Trophoblast cell (in vitro differentiated cells and primary cell): ENCODE measurements at regions not wholly inside any gene's neighbourhood (a gene's known extent, or its start where the extent isn't known, plus 50 kb on each side); places are given as distances from the start of the nearest gene placed in this dataset.

Source experiments
- DNase-seq, 2 donors: peaks; one replicate each; pipeline ENCODE4 v3.0.0-alpha.2; 2016
- H2AFZ ChIP-seq: 2 replicates; pipeline ENCODE4 v1.6.1; 2013; ENCODE audit warnings: low read length, moderate library complexity, mild to moderate bottlenecking; ENCODE audit not compliant: insufficient read depth, poor library complexity
- H2AK5ac ChIP-seq: 2 replicates; pipeline ENCODE4 v1.6.1; 2013; ENCODE audit warnings: mild to moderate bottlenecking, low read length
- H2BK120ac ChIP-seq: 2 replicates; pipeline ENCODE4 v1.6.1; 2013; ENCODE audit warnings: low read length, mild to moderate bottlenecking, moderate library complexity; ENCODE audit not compliant: insufficient read depth, poor library complexity
- H2BK12ac ChIP-seq: 2 replicates; pipeline ENCODE4 v1.6.1; 2013; ENCODE audit warnings: mild to moderate bottlenecking, low read length, moderate library complexity
- H2BK5ac ChIP-seq: 2 replicates; pipeline ENCODE4 v1.6.1; 2013; ENCODE audit warnings: low read length, low read depth, moderate library complexity, mild to moderate bottlenecking; ENCODE audit not compliant: poor library complexity
- H3K14ac ChIP-seq: 2 replicates; pipeline ENCODE4 v1.6.1; 2013; ENCODE audit warnings: mild to moderate bottlenecking, low read length
- H3K18ac ChIP-seq: 2 replicates; pipeline ENCODE4 v1.6.1; 2013; ENCODE audit warnings: mild to moderate bottlenecking, low read length
- H3K23ac ChIP-seq: 2 replicates; pipeline ENCODE4 v1.6.1; 2013; ENCODE audit warnings: low read length
- H3K27ac ChIP-seq: 2 replicates; pipeline ENCODE4 v1.5.1; 2013; ENCODE audit warnings: low read depth, mild to moderate bottlenecking, inconsistent platforms, low read length, moderate library complexity
- H3K27me3 ChIP-seq: 2 replicates; pipeline ENCODE4 v1.6.1; 2013; ENCODE audit warnings: inconsistent platforms, mild to moderate bottlenecking, low read length, moderate library complexity; ENCODE audit not compliant: insufficient read depth
- H3K36me3 ChIP-seq, 2 experiments: 1 replicate in 1 of 2; 2 replicates in 1 of 2; pipeline ENCODE4 v1.6.1; 2013; ENCODE audit warnings: low read length in 2 of 2, mild to moderate bottlenecking in 2 of 2, moderate library complexity in 1 of 2; ENCODE audit not compliant: insufficient read depth in 2 of 2, control insufficient read depth in 1 of 2
- H3K4ac ChIP-seq: 2 replicates; pipeline ENCODE4 v1.6.1; 2013; ENCODE audit warnings: low read depth, mild to moderate bottlenecking, low read length, moderate library complexity
- H3K4me1 ChIP-seq, 2 experiments: 1 replicate in 1 of 2; 2 replicates in 1 of 2; pipeline ENCODE4 v1.6.1; 2013; ENCODE audit warnings: low read length in 2 of 2, mild to moderate bottlenecking in 2 of 2, moderate library complexity in 1 of 2; ENCODE audit not compliant: insufficient read depth in 2 of 2, control insufficient read depth in 1 of 2
- H3K4me2 ChIP-seq: 2 replicates; pipeline ENCODE4 v1.6.1; 2013; ENCODE audit warnings: inconsistent platforms, mild to moderate bottlenecking, low read length, moderate library complexity
- H3K4me3 ChIP-seq: 2 replicates; pipeline ENCODE4 v1.5.1; 2013; ENCODE audit warnings: mild to moderate bottlenecking, low read depth, low read length, inconsistent platforms
- H3K79me1 ChIP-seq: one replicate; pipeline ENCODE4 v1.6.1; 2013; ENCODE audit warnings: low read length
- H3K79me2 ChIP-seq: 2 replicates; pipeline ENCODE4 v1.6.1; 2013; ENCODE audit warnings: low read length, mild to moderate bottlenecking; ENCODE audit not compliant: control insufficient read depth, insufficient read depth, poor library complexity
- H3K9ac ChIP-seq: 2 replicates; pipeline ENCODE4 v1.6.1; 2013; ENCODE audit warnings: mild to moderate bottlenecking, low read length
- H3K9me3 ChIP-seq: 2 replicates; pipeline ENCODE4 v1.6.1; 2013; ENCODE audit warnings: low read depth, mild to moderate bottlenecking, control low read depth, inconsistent platforms, low read length; ENCODE audit not compliant: insufficient read depth
- H4K12ac ChIP-seq: 2 replicates; pipeline ENCODE4 v1.6.1; 2013; ENCODE audit warnings: low read depth, mild to moderate bottlenecking, low read length, moderate library complexity
- H4K8ac ChIP-seq: 2 replicates; pipeline ENCODE4 v1.6.1; 2013; ENCODE audit warnings: low read depth, mild to moderate bottlenecking, low read length, moderate library complexity
- H4K91ac ChIP-seq: one replicate; pipeline ENCODE4 v1.6.1; 2013; ENCODE audit warnings: low read depth, mild to moderate bottlenecking, low read length, moderate library complexity
- WGBS: extraction: QIAGEN DNeasy Blood & Tissue Kit; methylation state at CpG from one replicate; pipeline ENCODE4 v1.1.7; 2013; ENCODE audit warnings: missing lambda C conversion rate; ENCODE audit not compliant: insufficient read length, insufficient coverage; ENCODE audit errors: extremely low coverage; 5-methylcytosine and 5-hydroxymethylcytosine counted together

GRCh38 chr4:30792601-30793000, 72.4 kb downstream of the PCDH7 start:
- H4K8ac ChIP-seq = no peak overlapping the region
- no peaks in the 10 kb centered on the region for H3K79me2 ChIP-seq
- H2BK120ac ChIP-seq = no peak overlapping the region
- no peak overlapping the region for H3K18ac ChIP-seq
- H3K9ac ChIP-seq = no peak overlapping the region
- no peak for DNase-seq
- no peak overlapping the region for H4K91ac ChIP-seq
- H3K9me3 ChIP-seq = no peaks in the 10 kb centered on the region
- H3K4ac ChIP-seq = no peak overlapping the region
- no peaks in the 10 kb centered on the region for H3K36me3 ChIP-seq
- H4K12ac ChIP-seq = no peak overlapping the region
- H2BK12ac ChIP-seq = no peak overlapping the region
- no peak overlapping the region for H3K4me2 ChIP-seq
- H3K79me1 ChIP-seq = no peaks in the 10 kb centered on the region
- no peak overlapping the region for H3K4me3 ChIP-seq
- no peak overlapping the region for H2AFZ ChIP-seq
- WGBS = no CpG with 5 or more reads among the region's 3 CpGs
- H3K4me1 ChIP-seq = peaks cover 0 to 3% of the 10 kb centered on the region in 2 experiments
- no peak overlapping the region for H3K27ac ChIP-seq
- H2AK5ac ChIP-seq = no peak overlapping the region
- no peak overlapping the region for H2BK5ac ChIP-seq
- no peaks in the 10 kb centered on the region for H3K27me3 ChIP-seq
- no peak overlapping the region for H3K23ac ChIP-seq
- no peak overlapping the region for H3K14ac ChIP-seq

DNA sequence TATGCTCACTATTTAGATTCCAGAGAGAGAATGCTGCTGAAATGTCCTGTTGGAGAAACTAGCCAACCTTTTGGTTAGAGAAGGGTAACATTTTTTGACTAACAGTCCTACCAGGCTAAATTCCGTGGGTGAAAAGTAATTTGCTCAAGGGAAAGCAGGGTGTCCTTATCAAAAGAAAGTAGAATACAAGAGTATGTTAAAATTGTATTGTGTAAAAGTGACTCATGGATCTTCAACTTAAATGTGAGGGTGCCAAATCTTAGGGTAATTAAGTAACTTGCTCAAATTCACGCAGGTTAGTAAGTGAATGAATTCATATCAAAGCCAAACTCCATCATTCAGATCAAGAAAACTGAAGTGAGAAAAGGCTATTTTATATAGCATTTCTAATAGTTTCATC, 81.7 kb downstream of the PCDH7 start:
- no peaks in the 10 kb centered on the region for H3K9me3 ChIP-seq
- H3K79me2 ChIP-seq = no peaks in the 10 kb centered on the region
- H3K14ac ChIP-seq = no peak overlapping the region
- H2AK5ac ChIP-seq = no peak overlapping the region
- H3K27ac ChIP-seq = no peak overlapping the region
- no peak overlapping the region for H4K12ac ChIP-seq
- H3K4me3 ChIP-seq = no peak overlapping the region
- whole genome bisulfite sequencing = no CpG with 5 or more reads among the region's 2 CpGs
- H3K23ac ChIP-seq = no peak overlapping the region
- H2BK120ac ChIP-seq = no peak overlapping the region
- H3K36me3 ChIP-seq = peaks cover 0 to 1% of the 10 kb centered on the region in 2 experiments
- H2AFZ ChIP-seq = no peak overlapping the region
- DNase-seq = no peak
- no peak overlapping the region for H4K91ac ChIP-seq
- H4K8ac ChIP-seq = no peak overlapping the region
- no peak overlapping the region for H3K4me2 ChIP-seq
- H2BK12ac ChIP-seq = no peak overlapping the region
- no peaks in the 10 kb centered on the region for H3K4me1 ChIP-seq
- H3K18ac ChIP-seq = no peak overlapping the region
- H3K27me3 ChIP-seq = no peaks in the 10 kb centered on the region
- no peaks in the 10 kb centered on the region for H3K79me1 ChIP-seq
- H2BK5ac ChIP-seq = no peak overlapping the region
- no peak overlapping the region for H3K9ac ChIP-seq
- no peak overlapping the region for H3K4ac ChIP-seq

DNA sequence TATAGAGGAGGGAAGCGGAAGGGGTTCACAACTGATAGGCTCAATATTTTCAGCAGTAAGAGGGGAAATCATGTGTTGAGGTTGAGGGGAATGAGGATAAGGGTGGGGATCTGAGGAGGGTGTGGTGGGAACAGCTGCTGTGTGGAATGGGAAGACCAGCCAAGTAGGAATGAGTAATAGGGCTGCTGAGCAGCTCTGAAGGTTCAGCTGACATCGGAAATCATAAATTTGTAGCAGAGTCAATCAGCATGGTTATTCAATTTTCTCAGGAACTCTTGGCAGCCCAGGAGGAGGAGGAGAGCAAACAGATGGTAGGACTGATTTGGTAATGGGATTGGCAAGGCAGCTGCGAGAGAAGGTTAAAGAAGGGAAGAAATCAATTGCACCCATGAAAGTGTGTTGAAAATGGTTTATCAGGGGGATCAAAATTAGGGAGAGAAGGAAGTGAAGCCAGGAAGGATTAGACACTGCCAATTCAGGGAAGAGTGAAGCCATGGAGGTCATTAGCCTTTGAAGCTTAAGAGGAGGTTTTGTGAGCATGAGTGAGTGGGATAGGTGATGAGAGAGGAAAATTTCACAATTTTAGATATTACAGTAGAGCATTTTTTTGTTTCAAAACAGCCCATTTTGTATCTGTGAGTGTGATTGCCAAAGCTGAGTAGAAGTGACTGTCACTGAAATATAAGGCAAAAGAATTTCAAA, 82.6 kb downstream of the PCDH7 start:
- H3K79me1 ChIP-seq = no peaks in the 10 kb centered on the region
- no peak overlapping the region for H3K23ac ChIP-seq
- no peak overlapping the region for H3K14ac ChIP-seq
- no peak overlapping the region for H3K4ac ChIP-seq
- H4K8ac ChIP-seq = no peak overlapping the region
- H2AFZ ChIP-seq = no peak overlapping the region
- H3K27me3 ChIP-seq = no peaks in the 10 kb centered on the region
- no peak overlapping the region for H3K9ac ChIP-seq
- H2BK5ac ChIP-seq = no peak overlapping the region
- no peaks in the 10 kb centered on the region for H3K4me1 ChIP-seq
- no peak overlapping the region for H2BK120ac ChIP-seq
- H3K9me3 ChIP-seq = no peaks in the 10 kb centered on the region
- H3K27ac ChIP-seq = no peak overlapping the region
- H3K4me3 ChIP-seq = no peak overlapping the region
- H3K79me2 ChIP-seq = no peaks in the 10 kb centered on the region
- H2AK5ac ChIP-seq = no peak overlapping the region
- H3K4me2 ChIP-seq = no peak overlapping the region
- no peak overlapping the region for H2BK12ac ChIP-seq
- H3K18ac ChIP-seq = no peak overlapping the region
- H4K12ac ChIP-seq = no peak overlapping the region
- WGBS = no CpG with 5 or more reads among the region's 3 CpGs
- no peak for DNase-seq
- peaks cover 0 to 1% of the 10 kb centered on the region in 2 experiments for H3K36me3 ChIP-seq
- H4K91ac ChIP-seq = no peak overlapping the region

DNA sequence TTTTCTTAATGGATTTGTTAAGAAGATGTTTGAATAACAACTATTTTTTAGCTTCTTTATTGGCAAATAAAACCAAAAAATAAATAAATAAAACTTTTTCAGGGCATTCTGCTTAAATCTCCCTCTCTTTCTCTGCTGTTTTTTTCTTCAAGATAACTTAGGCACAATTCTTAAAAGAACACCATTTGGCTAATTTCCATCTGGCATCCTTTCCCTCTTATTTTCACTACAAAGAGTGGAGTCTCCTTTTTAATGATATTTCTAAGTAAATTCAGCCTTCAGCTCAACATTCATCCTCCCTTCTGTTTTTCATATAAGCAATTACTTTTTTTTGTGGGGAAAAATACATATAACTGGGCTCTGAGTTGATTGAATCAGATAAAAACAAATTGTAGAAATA, 88.1 kb downstream of the PCDH7 start:
- Histone ChIP-seq H3K79me2 (no peaks in the 10 kb centered on the region), H3K27ac (no peak overlapping the region), H4K8ac (no peak overlapping the region), H2AFZ (no peak overlapping the region), H3K18ac (no peak overlapping the region), H4K12ac (no peak overlapping the region), H3K23ac (no peak overlapping the region), H3K36me3 (peaks cover 0 to 1% of the 10 kb centered on the region in 2 experiments), H3K14ac (no peak overlapping the region), H3K4me1 (no peaks in the 10 kb centered on the region), H3K9ac (no peak overlapping the region), H3K4me3 (no peak overlapping the region), H3K9me3 (no peaks in the 10 kb centered on the region), H2BK5ac (no peak overlapping the region), H2BK120ac (no peak overlapping the region), H3K27me3 (no peaks in the 10 kb centered on the region), H3K4me2 (no peak overlapping the region), H3K79me1 (no peaks in the 10 kb centered on the region), H3K4ac (no peak overlapping the region), H4K91ac (no peak overlapping the region), H2BK12ac (no peak overlapping the region), H2AK5ac (no peak overlapping the region)
- DNase-seq = no peak
